HG03175 (cell line): ENCODE measurements at regions not wholly inside any gene's neighbourhood (a gene's known extent, or its start where the extent isn't known, plus 50 kb on each side); places are given as distances from the start of the nearest gene placed in this dataset.
"Not testable (repeated sequence)": the region's sequence is repeated elsewhere in the genome, so short reads cannot be mapped to it uniquely, and the experiment has no call there.

Experiments
- ATAC-seq: cut with Tn5 transposase; IDR thresholded peaks from one replicate; pipeline ENCODE4 v1.9.1; 2021; ENCODE audit warnings: mild to moderate bottlenecking, moderate library complexity; ENCODE audit not compliant: unreplicated experiment

- no peak for ATAC-seq
Observed at GRCh38 chr1:168490306-168490705, 53.5 kb downstream of the XCL2 start.

GRCh38 chr1:168488138-168488537 lies 55.7 kb downstream of the XCL2 start:
- ATAC-seq: no peak

DNA sequence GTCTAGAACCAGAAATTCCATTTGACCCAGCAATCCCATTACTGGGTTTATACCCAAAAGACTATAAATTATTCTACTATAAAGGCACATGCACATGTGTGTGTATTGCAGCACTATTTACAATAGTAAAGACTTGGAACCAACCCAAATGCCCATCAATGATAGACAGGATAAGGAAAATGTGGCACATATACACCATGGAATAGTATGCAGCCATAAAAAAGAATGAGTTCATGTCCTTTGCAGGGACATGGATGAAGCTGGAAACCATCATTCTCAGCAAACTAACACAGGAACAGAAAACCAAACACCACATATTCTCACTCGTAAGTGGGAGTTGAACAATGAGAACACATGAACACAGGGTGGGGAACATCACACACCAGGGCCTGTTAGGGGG lies 57.0 kb downstream of the XCL2 start:
- ATAC-seq: not testable (repeated sequence)

DNA sequence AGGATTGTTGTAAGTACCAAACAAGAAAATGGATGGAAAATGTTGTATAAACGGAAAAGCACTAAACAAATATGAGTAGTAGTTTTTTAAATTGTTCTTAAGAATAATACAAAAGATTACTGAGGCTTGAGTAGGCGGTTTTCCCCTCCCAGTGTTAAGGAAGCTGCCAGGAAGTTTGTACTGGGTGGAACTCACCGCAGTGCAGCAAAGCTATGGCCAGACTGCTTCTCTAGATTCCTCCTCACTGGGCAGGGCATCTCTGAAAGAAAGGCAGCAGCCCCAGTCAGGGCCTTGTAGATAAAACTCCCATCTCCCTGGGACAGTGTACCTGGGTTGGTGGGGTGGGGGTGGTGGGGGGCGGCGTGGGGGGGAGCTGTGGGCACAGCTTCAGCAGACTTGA lies 58.7 kb downstream of the XCL2 start:
- ATAC-seq: no peak

GRCh38 chr1:168484083-168484482 lies 59.7 kb downstream of the XCL2 start:
- ATAC-seq: no peak

DNA sequence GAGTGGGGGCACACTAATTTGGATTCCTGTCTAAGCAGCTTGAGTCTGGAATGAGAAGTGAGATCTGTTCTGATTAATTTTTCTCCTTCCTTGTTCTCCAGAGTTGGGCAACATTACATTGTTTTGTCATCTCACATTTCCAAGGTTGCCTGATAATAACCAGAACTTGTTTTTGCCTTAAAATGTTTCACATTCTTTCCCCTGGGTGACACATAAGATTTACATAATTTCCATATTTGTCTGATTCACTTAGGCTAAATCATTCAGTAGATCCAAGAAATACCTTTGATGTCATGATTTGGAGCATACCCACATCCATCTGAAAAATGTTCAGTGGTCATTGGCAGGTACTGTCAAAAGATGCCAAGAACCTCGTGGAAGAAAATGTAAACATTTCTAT lies 60.3 kb downstream of the XCL2 start:
- no peak for ATAC-seq

DNA sequence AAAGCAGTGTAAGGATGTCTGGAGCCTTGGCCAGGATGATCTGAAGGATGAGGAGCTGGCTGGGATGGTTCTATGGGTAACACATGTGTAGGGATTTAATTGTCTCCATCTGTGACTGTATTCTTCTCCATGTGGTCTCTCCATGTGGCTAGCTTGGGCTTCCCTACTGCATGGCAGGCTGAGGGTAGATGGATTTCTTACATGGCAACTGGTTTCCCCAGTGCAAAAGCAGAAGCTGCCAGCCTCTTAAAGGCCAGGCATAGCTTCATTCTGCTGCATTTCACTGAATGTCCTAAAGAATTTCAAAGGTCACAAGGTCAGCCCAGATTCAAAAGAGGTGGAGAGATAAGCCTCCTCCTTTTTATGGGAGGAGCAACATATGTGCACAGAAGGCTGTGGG lies 61.7 kb downstream of the XCL2 start:
- no peak for ATAC-seq

DNA sequence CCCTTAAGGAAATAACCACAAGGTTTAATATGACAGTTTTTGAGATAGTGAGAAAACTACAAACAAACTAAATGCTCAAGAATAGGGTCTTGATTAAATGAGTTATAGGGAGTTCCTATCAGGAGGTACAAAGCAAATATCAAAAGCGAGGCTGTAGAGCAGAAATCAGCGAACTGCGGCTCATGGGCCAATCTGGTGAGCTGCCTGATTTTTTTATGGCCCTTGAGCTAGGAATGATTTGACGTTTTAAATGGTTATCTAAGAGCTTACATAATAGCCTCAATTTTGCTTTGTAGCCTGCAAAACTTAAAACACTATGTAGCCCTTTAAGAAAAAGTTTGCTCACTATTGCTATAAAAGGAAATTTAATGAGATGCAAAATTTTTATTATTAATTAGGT lies 62.2 kb downstream of the XCL2 start:
- ATAC-seq: no peak

DNA sequence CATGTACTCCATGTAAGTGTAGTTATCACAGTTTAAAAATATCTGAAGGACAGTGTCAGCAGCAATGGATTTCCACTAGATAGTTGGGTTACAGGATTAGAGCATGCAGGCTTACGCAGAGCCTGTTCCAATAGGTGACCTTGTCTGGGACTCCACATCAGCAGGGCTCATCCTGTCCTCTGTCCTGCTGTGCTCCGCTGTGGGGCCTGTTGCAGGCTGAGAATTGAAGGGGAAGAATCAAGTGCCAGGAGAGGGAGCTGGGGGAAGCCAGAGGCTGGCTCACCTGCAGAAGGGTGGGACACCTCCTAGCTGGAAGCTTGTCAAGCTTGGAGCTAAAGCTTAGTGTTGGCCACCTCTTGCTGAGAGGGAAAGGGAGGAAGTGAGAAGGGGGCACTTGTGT lies 62.8 kb downstream of the XCL2 start:
- ATAC-seq: no peak

- no peak for ATAC-seq
Observed at GRCh38 chr1:168477792-168478191, 66.0 kb downstream of the XCL2 start.

GRCh38 chr1:168476588-168477385 lies 67.0 kb downstream of the XCL2 start:
- no peak for ATAC-seq

GRCh38 chr1:168474322-168474721 lies 69.5 kb downstream of the XCL2 start:
- ATAC-seq: no peak

- ATAC-seq: no peak
Observed at GRCh38 chr1:168473126-168473525, 70.7 kb downstream of the XCL2 start.

- ATAC-seq: no peak
Observed at GRCh38 chr1:168472223-168472622, 71.6 kb downstream of the XCL2 start.

DNA sequence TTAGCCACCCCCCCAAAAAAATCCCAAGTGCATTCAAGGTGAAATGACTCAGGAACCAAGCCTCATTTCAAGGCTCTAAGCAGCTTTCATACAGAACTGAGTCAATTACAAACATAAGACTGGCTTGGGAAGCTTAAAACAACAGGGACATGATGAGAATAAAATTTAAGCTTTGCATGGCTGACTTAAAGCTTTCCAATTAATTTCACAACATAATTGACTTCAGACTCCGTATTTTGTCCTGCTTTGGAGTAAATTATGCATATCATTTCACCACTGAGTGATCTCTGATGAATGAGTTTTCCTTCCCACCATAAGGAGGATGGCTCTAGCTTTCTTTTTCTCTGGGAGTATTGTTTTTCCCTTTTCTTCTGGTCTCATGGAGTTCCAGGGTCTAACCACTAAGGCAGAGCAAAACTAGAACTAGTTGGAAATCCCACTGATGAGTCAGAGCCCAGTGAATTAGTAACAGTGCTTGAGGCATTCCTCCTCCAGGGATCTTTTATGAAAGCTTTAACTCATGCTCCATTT lies 72.8 kb downstream of the XCL2 start:
- ATAC-seq: no peak

DNA sequence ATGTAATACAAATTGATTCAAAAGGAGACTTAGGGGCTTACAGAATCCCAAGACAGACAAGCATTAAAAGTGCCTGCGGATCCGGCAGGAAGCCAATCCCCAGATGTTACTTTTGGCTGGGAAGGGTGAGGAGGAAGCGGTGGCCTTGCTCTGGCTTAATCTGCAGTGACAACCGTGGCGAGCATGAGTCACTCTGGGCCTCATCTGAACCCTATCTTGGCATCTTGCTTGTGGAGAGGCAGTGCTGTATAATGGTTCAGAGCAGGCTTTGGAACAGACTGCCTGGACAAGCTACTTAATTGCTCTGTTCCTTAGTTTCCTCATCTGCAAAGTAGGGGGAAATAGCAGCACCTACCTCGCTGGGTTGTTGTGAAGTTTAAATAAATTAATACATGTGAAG lies 74.1 kb downstream of the XCL2 start:
- no peak for ATAC-seq

DNA sequence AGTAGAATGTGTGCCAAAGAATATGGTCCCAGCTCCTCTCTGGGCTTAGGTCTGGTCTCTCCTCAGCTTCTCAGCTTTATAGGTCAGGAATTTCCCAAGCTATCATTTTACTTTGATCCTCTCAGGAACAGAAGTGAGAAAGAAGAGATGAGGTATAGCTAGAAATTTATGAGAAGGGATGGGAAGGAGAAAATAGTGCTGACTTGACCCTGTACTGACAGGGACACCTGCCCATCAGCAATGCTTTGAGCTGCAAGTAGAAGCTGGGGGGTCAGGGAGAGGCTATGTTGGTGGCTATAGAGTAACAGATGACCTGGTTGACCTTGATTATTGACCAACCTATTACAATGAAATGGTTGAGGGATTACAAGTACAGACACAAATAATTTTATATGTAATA lies 75.0 kb downstream of the XCL2 start:
- ATAC-seq: no peak

- ATAC-seq: no peak
Observed at GRCh38 chr1:168468042-168468809, 75.6 kb downstream of the XCL2 start.

GRCh38 chr1:168467452-168467851 lies 76.3 kb downstream of the XCL2 start:
- ATAC-seq: peak; percentile 46

GRCh38 chr1:168466714-168467131 lies 77.1 kb downstream of the XCL2 start:
- ATAC-seq: peak; percentile 68

- ATAC-seq: peak; percentile 52
Observed at GRCh38 chr1:168466092-168466713, 77.6 kb downstream of the XCL2 start.

- ATAC-seq: not testable (repeated sequence)
Observed at GRCh38 chr1:168461108-168461507, 82.7 kb downstream of the XCL2 start.
